HEK293 (cell line): ENCODE measurements at regions not wholly inside any gene's neighbourhood (a gene's known extent, or its start where the extent isn't known, plus 50 kb on each side); places are given as distances from the start of the nearest gene placed in this dataset.

ENCODE experiments used
- CTCF ChIA-PET: fragments of 350-600 bp; formaldehyde crosslinking; extraction: SDS; loops from one replicate; lab custom pipeline; 2021; ENCODE audit warnings: antibody characterized with exemption; lab: Yijun Ruan, JAX
- POLR2A ChIA-PET: fragments of 300-600 bp; formaldehyde crosslinking; extraction: SDS; loops from one replicate; lab custom pipeline; 2020; ENCODE audit warnings: antibody characterized with exemption, inconsistent platforms; lab: Yijun Ruan, JAX
- H3K27ac ChIP-seq: fragments of 200-500 bp; sonication (Bioruptor generic); 2 replicates; pipeline ENCODE4 v1.5.1; 2014; ENCODE audit warnings: low read depth, low read length, control low read depth, inconsistent platforms; ENCODE audit errors: extremely low read depth
- H3K36me3 ChIP-seq, 2 experiments: fragments of 200-500 bp in 1 of 2; sonication (Bioruptor generic) in 1 of 2; 1 replicate in 1 of 2; 2 replicates in 1 of 2; pipeline ENCODE4 v1.5.1; 2014 to 2017; ENCODE audit warnings: inconsistent platforms in 2 of 2, low read length in 2 of 2; ENCODE audit not compliant: control insufficient read depth in 2 of 2, insufficient read depth in 1 of 2
- H3K4me1 ChIP-seq: fragments of 200-500 bp; sonication (Bioruptor generic); 2 replicates; pipeline ENCODE4 v1.5.1; 2014; ENCODE audit warnings: mild to moderate bottlenecking, low read length, inconsistent platforms; ENCODE audit not compliant: control insufficient read depth, insufficient read depth
- H3K4me3 ChIP-seq: 2 replicates; pipeline ENCODE4 v1.5.1; 2011; ENCODE audit warnings: low read depth, mild to moderate bottlenecking, control low read depth, low read length, moderate library complexity
- H3K9me3 ChIP-seq: fragments of 200-500 bp; sonication (Bioruptor generic); 2 replicates; pipeline ENCODE4 v1.5.1; 2014; ENCODE audit warnings: low read depth, low read length, inconsistent platforms; ENCODE audit not compliant: control insufficient read depth, insufficient read depth
- GLIS1 ChIP-seq: fragments of 450-650 bp; formaldehyde crosslinking; IDR thresholded peaks from 2 replicates; pipeline ENCODE4 v1.5.1; 2016; ENCODE audit warnings: missing biosample characterization, missing genetic modification characterization
- MYNN ChIP-seq: fragments of 450-650 bp; formaldehyde crosslinking; IDR thresholded peaks from 2 replicates; pipeline ENCODE4 v1.5.1; 2016; ENCODE audit warnings: missing biosample characterization, missing genetic modification characterization, borderline replicate concordance
- TCF7L2 ChIP-seq: IDR thresholded peaks from 2 replicates; pipeline ENCODE4 v1.6.1; 2011; ENCODE audit warnings: low read depth, mild to moderate bottlenecking, inconsistent platforms, low read length, moderate library complexity, borderline replicate concordance
- ZBTB20 ChIP-seq: fragments of 450-650 bp; formaldehyde crosslinking; IDR thresholded peaks from 2 replicates; pipeline ENCODE4 v1.5.1; 2016; ENCODE audit warnings: missing biosample characterization, missing genetic modification characterization
- ZBTB48 ChIP-seq: fragments of 450-650 bp; formaldehyde crosslinking; IDR thresholded peaks from 2 replicates; pipeline ENCODE4 v1.5.1; 2016; ENCODE audit warnings: missing biosample characterization, missing genetic modification characterization
- ZNF140 ChIP-seq: fragments of 450-650 bp; formaldehyde crosslinking; IDR thresholded peaks from 2 replicates; pipeline ENCODE4 v1.5.1; 2016; ENCODE audit warnings: missing biosample characterization, missing genetic modification characterization
- ZNF16 ChIP-seq: fragments of 450-650 bp; formaldehyde crosslinking; IDR thresholded peaks from 2 replicates; pipeline ENCODE4 v1.5.1; 2016; ENCODE audit warnings: low read depth, missing biosample characterization, missing genetic modification characterization
- ZNF214 ChIP-seq: fragments of 450-650 bp; formaldehyde crosslinking; IDR thresholded peaks from 2 replicates; pipeline ENCODE4 v1.5.1; 2017; ENCODE audit warnings: missing biosample characterization, mild to moderate bottlenecking, missing genetic modification characterization, borderline replicate concordance
- ZNF280D ChIP-seq: fragments of 450-650 bp; formaldehyde crosslinking; IDR thresholded peaks from 2 replicates; pipeline ENCODE4 v1.5.1; 2016; ENCODE audit warnings: missing biosample characterization, missing genetic modification characterization
- ZNF335 ChIP-seq: fragments of 450-650 bp; formaldehyde crosslinking; conservative IDR thresholded peaks from 2 replicates; pipeline ENCODE4 v1.5.1; 2016; ENCODE audit warnings: missing biosample characterization, missing genetic modification characterization
- ZNF510 ChIP-seq: fragments of 450-650 bp; formaldehyde crosslinking; IDR thresholded peaks from 2 replicates; pipeline ENCODE4 v1.5.1; 2018; ENCODE audit warnings: mild to moderate bottlenecking, missing genetic modification characterization, missing biosample characterization; ENCODE audit not compliant: insufficient replicate concordance
- ZNF585B ChIP-seq: fragments of 450-650 bp; formaldehyde crosslinking; IDR thresholded peaks from 2 replicates; pipeline ENCODE4 v1.5.1; 2016; ENCODE audit warnings: missing biosample characterization, missing genetic modification characterization
- ZNF600 ChIP-seq: fragments of 450-650 bp; formaldehyde crosslinking; IDR thresholded peaks from 2 replicates; pipeline ENCODE4 v1.5.1; 2016; ENCODE audit warnings: missing biosample characterization, missing genetic modification characterization
- ZNF623 ChIP-seq: fragments of 450-650 bp; formaldehyde crosslinking; IDR thresholded peaks from 2 replicates; pipeline ENCODE4 v1.5.1; 2016; ENCODE audit warnings: missing biosample characterization, missing genetic modification characterization
- ZNF664 ChIP-seq: fragments of 450-650 bp; formaldehyde crosslinking; IDR thresholded peaks from 2 replicates; pipeline ENCODE4 v1.5.1; 2016; ENCODE audit warnings: missing biosample characterization, missing genetic modification characterization
- ZNF707 ChIP-seq: fragments of 450-650 bp; formaldehyde crosslinking; IDR thresholded peaks from 2 replicates; pipeline ENCODE4 v1.5.1; 2016; ENCODE audit warnings: missing biosample characterization, missing genetic modification characterization
- ZNF776 ChIP-seq: fragments of 450-650 bp; formaldehyde crosslinking; IDR thresholded peaks from 2 replicates; pipeline ENCODE4 v1.5.0; 2017; ENCODE audit warnings: missing biosample characterization, missing genetic modification characterization, borderline replicate concordance
- ZNF791 ChIP-seq: fragments of 450-650 bp; formaldehyde crosslinking; IDR thresholded peaks from 2 replicates; pipeline ENCODE4 v1.5.1; 2016; ENCODE audit warnings: missing biosample characterization, missing genetic modification characterization
- ZNF843 ChIP-seq: fragments of 450-650 bp; formaldehyde crosslinking; IDR thresholded peaks from 2 replicates; pipeline ENCODE4 v1.5.1; 2016; ENCODE audit warnings: missing biosample characterization, missing genetic modification characterization
- ZXDB ChIP-seq: fragments of 450-650 bp; formaldehyde crosslinking; IDR thresholded peaks from 2 replicates; pipeline ENCODE4 v1.5.1; 2016; ENCODE audit warnings: missing biosample characterization, missing genetic modification characterization
- TF ChIP-seq, protein P1 (sequence below): fragments of 450-650 bp; formaldehyde crosslinking; IDR thresholded peaks from 2 replicates; pipeline ENCODE4 v1.5.1; 2016; ENCODE audit warnings: missing biosample characterization, missing genetic modification characterization

DNA sequence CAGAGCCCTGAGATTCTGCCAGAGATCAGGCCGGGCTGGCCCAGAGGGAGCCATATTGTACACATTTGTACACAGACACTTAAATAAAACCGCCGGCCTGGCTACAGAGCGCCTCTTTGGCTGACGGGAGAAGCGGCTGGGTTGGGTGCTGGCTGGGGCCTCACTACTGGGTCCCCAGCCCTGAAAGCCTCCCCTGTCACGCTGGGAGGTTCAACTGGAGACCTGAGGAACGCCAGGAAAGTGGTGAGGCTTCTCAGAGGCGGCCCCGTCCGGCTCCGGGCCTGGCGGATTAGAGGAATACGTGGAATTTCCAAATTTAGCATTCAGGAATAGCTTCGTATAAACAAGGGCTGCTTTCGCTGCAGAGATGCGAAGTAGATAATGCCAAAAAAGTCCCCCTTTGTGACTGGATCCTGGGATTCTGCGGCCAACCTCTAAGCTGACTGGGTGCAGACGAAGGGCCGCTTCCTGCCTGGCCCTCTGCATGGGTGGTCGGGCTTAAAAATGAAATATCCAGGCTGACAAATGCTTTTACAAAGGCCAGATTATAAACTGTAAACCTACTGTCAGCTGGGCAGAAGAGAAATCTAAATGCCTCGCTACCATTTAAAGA, 252.4 kb downstream of the IRF8 start (continued):
- TF ChIP-seq ZNF214 (tag by site-specific recombination) (no peak), ZNF280D (tag by site-specific recombination) (no peak)
- TF ChIP-seq, all 188 proteins: peak for 0

GRCh38 chr16:86156155-86156554, 257.2 kb downstream of the IRF8 start:
- Histone ChIP-seq H3K4me1 (no peaks in the 10 kb centered on the region), H3K9me3 (no peaks in the 10 kb centered on the region), H3K4me3 (no peak overlapping the region), H3K36me3 (no peaks in the 10 kb centered on the region), H3K27ac (no peak overlapping the region)
- no peak for TF ChIP-seq TCF7L2
- no peak for TF ChIP-seq ZNF140 (tag by site-specific recombination)
- no peak for TF ChIP-seq ZNF776 (tag by site-specific recombination)
- TF ChIP-seq ZNF600 (tag by site-specific recombination) = no peak
- TF ChIP-seq ZBTB20 (tag by site-specific recombination) = no peak
- TF ChIP-seq ZNF623 (tag by site-specific recombination) = no peak
- TF ChIP-seq ZNF664 = no peak
- TF ChIP-seq ZNF16 = no peak
- TF ChIP-seq, protein P1, sequence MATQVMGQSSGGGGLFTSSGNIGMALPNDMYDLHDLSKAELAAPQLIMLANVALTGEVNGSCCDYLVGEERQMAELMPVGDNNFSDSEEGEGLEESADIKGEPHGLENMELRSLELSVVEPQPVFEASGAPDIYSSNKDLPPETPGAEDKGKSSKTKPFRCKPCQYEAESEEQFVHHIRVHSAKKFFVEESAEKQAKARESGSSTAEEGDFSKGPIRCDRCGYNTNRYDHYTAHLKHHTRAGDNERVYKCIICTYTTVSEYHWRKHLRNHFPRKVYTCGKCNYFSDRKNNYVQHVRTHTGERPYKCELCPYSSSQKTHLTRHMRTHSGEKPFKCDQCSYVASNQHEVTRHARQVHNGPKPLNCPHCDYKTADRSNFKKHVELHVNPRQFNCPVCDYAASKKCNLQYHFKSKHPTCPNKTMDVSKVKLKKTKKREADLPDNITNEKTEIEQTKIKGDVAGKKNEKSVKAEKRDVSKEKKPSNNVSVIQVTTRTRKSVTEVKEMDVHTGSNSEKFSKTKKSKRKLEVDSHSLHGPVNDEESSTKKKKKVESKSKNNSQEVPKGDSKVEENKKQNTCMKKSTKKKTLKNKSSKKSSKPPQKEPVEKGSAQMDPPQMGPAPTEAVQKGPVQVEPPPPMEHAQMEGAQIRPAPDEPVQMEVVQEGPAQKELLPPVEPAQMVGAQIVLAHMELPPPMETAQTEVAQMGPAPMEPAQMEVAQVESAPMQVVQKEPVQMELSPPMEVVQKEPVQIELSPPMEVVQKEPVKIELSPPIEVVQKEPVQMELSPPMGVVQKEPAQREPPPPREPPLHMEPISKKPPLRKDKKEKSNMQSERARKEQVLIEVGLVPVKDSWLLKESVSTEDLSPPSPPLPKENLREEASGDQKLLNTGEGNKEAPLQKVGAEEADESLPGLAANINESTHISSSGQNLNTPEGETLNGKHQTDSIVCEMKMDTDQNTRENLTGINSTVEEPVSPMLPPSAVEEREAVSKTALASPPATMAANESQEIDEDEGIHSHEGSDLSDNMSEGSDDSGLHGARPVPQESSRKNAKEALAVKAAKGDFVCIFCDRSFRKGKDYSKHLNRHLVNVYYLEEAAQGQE (tag by site-specific recombination) = no peak
- TF ChIP-seq ZNF843 (tag by site-specific recombination) = no peak
- TF ChIP-seq ZXDB (tag by site-specific recombination) = no peak
- no peak for TF ChIP-seq ZNF510
- no peak for TF ChIP-seq ZNF335 (tag by site-specific recombination)
- TF ChIP-seq ZBTB48 (tag by site-specific recombination) = no peak
- no peak for TF ChIP-seq MYNN (tag by site-specific recombination)
- TF ChIP-seq GLIS1 (tag by site-specific recombination) = no peak
- no peak for TF ChIP-seq ZNF585B
- TF ChIP-seq ZNF707 (tag by site-specific recombination) = no peak
- TF ChIP-seq ZNF791 (tag by site-specific recombination) = no peak
- CTCF ChIA-PET = no interaction called here
- POLR2A ChIA-PET = no interaction called here
